22Rv1 (cell line): ENCODE measurements at regions not wholly inside any gene's neighbourhood (a gene's known extent, or its start where the extent isn't known, plus 50 kb on each side); places are given as distances from the start of the nearest gene placed in this dataset.

Experiments
- H3K27ac ChIP-seq: fragments of 450-650 bp; 2 replicates; pipeline ENCODE4 v1.5.1; 2017
- ZFX ChIP-seq: fragments of 450-650 bp; IDR thresholded peaks from 2 replicates; pipeline ENCODE4 v1.6.1; 2017; ENCODE audit warnings: antibody characterized with exemption, borderline replicate concordance
- TF ChIP-seq, protein P1 (sequence below): fragments of 450-650 bp; IDR thresholded peaks from 2 replicates; pipeline ENCODE4 v1.5.1; 2017; ENCODE audit warnings: mild to moderate bottlenecking

DNA sequence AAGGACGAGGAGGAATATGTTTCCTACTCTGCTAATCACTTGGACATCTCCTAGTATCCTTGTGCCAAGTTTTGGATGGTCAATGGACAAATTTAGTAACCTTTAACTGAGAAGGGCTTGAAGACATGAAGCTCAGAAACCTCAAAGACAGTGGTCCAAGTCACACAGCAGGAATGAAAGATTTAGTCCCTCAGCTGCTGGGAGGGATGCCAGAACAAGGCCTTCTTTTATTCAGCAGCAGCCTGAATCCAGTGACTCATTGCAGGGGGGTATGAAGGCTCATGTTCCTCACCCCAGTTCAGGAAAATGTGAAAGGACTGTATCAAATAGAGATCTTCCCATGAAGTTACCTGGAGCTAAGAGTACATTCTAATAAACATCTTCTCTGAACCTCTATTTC, 214.9 kb upstream of the UGT8 start:
- H3K27ac ChIP-seq, result no peak overlapping the region
- TF ChIP-seq, protein P1, sequence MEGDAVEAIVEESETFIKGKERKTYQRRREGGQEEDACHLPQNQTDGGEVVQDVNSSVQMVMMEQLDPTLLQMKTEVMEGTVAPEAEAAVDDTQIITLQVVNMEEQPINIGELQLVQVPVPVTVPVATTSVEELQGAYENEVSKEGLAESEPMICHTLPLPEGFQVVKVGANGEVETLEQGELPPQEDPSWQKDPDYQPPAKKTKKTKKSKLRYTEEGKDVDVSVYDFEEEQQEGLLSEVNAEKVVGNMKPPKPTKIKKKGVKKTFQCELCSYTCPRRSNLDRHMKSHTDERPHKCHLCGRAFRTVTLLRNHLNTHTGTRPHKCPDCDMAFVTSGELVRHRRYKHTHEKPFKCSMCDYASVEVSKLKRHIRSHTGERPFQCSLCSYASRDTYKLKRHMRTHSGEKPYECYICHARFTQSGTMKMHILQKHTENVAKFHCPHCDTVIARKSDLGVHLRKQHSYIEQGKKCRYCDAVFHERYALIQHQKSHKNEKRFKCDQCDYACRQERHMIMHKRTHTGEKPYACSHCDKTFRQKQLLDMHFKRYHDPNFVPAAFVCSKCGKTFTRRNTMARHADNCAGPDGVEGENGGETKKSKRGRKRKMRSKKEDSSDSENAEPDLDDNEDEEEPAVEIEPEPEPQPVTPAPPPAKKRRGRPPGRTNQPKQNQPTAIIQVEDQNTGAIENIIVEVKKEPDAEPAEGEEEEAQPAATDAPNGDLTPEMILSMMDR, result no peak
- TF ChIP-seq ZFX, result no peak

DNA sequence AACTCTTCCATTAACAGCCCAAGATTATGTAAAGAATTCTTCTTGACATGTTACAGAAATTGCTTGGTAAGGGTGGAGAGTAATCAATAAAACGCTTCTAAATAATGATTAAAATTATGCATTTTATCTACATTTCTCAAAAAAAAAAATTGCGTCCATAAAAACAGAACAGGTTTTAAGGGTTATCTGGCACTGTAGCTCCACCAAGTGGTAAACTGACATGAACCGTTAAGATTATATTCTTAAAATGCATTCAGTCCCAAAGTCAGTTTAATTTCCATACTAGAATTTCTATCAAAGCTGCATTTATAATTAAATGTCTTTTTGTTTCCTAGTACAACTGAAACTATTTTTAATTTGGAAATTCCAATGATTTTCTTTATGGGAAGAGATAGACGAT, 214.0 kb upstream of the UGT8 start:
- H3K27ac ChIP-seq, result no peak overlapping the region
- no peak for TF ChIP-seq ZFX
- TF ChIP-seq, protein P1, result peak; percentile 76

DNA sequence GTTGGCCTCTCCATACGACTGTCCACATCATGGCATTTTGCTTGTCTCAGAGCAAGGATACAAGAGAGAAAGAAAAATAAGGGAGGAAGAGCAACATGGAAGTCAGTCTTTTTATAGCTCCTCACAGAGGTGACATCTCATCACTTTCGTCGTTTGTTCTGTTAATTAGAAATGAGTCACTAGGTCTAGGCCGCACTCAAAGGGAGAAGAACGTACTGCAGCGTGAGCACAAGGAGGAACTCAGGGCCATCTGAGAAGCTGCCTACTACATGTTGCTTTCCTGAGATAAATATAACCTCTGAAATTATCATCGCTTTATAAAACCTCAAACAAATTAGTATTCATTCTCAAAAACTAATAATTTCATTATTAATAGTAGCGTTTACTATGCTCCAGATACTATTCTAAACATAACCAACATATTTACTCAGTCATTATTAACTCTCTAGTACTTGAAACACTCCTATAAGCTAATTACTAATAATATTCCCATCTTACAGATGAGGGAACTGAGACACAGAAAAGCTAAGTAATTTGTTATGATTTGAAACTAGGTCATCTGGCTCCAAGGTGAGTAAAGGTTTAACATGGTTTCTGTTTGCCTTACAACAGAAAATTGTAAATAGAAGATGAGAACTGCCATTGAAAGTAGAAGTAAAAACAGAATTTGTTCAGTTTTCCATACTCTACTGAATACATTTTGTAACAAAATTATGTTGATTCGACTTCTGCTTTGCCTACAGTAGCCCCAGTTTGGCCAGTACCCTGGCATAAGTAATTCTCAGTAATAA, 213.2 kb upstream of the UGT8 start:
- H3K27ac ChIP-seq, result no peak overlapping the region
- TF ChIP-seq, protein P1, result no peak

DNA sequence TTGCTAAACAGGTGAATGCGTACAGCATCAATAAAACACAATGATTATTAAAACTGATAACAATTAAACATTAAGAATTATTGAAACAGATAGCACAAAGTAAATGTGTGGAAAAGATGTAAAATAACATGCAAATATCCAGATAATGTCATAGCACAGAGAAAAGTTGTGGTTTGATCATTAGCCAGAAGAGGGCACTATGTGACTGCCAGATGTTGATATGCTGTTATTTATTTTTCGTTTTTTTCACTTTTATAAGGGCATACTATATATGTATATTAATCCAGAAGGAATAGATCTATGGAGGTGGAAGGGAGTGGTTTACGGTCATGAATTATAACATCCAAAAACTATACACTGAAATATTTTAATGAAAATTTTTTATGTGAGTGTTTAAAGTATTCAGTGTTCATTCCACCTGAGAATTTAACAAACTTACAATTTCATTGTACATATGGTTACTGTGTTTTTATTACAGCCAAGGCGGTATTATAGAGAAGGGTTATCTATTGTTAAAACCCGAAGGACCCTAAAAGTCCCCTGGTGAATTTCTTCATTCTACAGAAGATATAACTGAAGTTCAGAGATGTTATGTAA, 211.9 kb upstream of the UGT8 start:
- no peak overlapping the region for H3K27ac ChIP-seq
- TF ChIP-seq, protein P1, result peak; percentile 81
- no peak for TF ChIP-seq ZFX

DNA sequence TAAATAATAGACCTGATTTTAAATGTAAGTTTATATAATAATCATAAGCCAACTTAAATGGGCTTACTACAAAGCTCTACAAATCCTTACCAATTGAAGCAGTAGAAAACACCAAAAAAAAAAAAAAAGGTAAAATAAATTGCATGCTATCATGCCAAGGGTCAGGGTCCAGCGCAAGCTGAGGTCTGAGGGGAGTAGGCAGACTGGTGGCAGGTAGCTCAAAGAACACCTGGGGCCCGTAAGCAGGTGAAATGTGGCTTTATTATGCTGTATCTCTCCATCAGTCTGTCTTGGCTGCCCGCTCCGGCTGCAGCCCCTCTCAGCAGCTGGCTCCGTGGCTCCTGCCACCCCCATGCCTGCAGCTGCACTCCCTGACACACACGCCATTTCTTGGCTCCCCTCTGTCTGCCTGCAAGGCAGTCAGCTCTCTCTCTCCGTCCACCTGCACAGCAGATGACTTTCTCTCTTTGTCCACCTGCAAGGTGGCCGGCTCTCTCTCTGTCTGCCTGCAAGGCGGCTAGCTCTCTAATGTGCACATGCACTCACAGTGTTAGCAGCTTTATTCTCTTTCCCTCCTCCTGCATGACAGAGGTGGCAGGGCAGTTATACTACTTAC, 209.4 kb upstream of the UGT8 start:
- no peak overlapping the region for H3K27ac ChIP-seq
- TF ChIP-seq ZFX, result no peak

DNA sequence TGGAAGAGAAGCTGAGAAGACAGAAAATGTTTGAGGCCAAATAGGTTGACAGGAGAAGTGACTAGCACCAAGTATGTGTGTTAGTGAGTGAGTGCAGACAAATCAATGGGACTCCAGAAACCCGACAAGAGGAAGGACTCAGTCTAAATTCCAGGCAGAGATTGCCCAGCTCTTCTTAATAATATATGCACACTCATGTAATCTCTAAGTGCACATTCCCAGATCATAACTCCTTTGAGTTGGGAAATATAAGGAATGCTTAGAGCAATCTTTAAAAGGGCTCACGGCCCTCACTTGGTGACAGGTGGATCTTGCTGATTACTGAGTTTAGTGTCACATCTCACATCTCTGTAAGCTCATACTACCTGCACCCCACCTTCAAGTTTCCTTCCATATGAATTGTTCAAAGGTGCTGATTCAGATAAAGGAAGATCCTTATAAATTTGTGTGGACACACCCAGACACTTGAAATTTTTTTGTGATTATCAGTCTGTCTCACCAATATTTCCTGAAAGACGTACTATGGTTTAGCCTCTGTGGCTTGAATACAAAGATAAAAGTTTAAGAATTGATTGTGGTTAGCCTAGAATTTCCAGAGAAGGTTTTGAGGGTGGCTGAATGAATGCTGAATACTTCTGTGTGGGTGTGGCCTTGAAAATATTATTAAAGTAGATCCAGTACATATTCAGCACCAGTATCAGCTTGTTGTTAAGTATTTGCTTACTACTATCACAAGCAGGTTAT, 205.1 kb upstream of the UGT8 start:
- TF ChIP-seq ZFX, result no peak
- TF ChIP-seq, protein P1, result no peak
- no peak overlapping the region for H3K27ac ChIP-seq

DNA sequence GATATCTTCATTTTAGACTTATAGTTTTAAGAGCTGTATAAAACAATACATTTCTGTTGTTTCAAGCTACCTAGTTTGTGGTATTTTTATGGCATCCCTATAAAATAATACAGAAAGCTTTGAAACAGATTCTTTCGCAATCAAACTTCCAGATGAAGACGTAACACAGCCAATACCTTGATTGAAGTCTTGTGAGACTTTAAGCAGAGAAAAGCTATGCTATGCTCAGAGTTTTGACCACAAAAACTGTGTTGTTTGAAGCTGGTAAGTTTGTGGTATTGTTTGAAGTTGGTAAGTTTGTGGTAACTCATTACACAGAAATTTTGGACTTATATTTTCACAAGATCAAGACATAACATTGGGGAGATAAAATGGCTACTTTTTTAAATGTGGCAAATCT, 201.8 kb upstream of the UGT8 start:
- no peak overlapping the region for H3K27ac ChIP-seq
- no peak for TF ChIP-seq ZFX

DNA sequence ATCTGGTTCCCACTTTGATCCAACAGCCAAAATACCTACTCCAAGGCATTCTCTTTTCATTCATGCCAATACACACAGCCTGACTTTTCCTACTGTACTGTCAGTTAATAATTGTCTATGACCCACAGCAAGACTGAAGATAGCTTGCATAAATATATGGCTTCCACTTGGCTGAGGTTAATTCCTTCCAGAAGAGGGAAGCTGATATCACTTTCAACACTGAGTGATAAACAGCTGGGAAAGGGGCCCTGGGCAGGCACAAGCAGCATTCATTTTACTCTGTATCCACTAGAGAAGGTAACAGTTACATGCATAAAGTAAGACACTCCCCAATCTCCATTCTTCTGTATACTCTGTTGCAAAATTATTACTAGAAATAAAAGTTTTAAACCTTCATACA, 200.2 kb upstream of the UGT8 start:
- TF ChIP-seq, protein P1, result no peak
- TF ChIP-seq ZFX, result no peak
- H3K27ac ChIP-seq, result no peak overlapping the region
